ENCODE measurements at regions not wholly inside any gene's neighbourhood (a gene's known extent, or its start where the extent isn't known, plus 50 kb on each side); places are given as distances from the start of the nearest gene placed in this dataset.

- Mint-ChIP-seq H3K9me3 (peaks cover 6% of the 10 kb centered on the region), H3K4me1 (no peaks in the 10 kb centered on the region), H3K36me3 (ENCODE audit: low read depth) (no peaks in the 10 kb centered on the region), H3K27me3 (peaks cover 5% of the 10 kb centered on the region), H3K4me3 (no peak overlapping the region), H3K27ac (no peak overlapping the region)
- CTCF ChIA-PET: no interaction called here
- POLR2A ChIA-PET: no interaction called here
- no peak for DNase-seq
- no peak for ATAC-seq (ENCODE audit: low read depth)
- intact Hi-C loops (cut with micrococcal nuclease): no loop called here
- TF ChIP-seq CTCF (IDR thresholded peaks at IDR 0.05): no peak
Measured at GRCh38 chr4:14668296-14668695, 334.0 kb upstream of the CPEB2 start.

- intact Hi-C loops (cut with micrococcal nuclease): no loop called here
- H3K36me3 Mint-ChIP-seq (ENCODE audit: low read depth): no peaks in the 10 kb centered on the region
- peaks cover 5% of the 10 kb centered on the region for H3K27me3 Mint-ChIP-seq
- DNase-seq (no peak), ATAC-seq (ENCODE audit: low read depth) (no peak)
- no peak overlapping the region for H3K4me3 Mint-ChIP-seq
- H3K9me3 Mint-ChIP-seq: peaks cover 6% of the 10 kb centered on the region
- CTCF ChIA-PET: no interaction called here
- H3K4me1 Mint-ChIP-seq: no peaks in the 10 kb centered on the region
- TF ChIP-seq CTCF (IDR thresholded peaks at IDR 0.05): no peak
- no peak overlapping the region for H3K27ac Mint-ChIP-seq
- POLR2A ChIA-PET: no interaction called here
Measured at GRCh38 chr4:14669371-14669770, 332.9 kb upstream of the CPEB2 start.

DNA sequence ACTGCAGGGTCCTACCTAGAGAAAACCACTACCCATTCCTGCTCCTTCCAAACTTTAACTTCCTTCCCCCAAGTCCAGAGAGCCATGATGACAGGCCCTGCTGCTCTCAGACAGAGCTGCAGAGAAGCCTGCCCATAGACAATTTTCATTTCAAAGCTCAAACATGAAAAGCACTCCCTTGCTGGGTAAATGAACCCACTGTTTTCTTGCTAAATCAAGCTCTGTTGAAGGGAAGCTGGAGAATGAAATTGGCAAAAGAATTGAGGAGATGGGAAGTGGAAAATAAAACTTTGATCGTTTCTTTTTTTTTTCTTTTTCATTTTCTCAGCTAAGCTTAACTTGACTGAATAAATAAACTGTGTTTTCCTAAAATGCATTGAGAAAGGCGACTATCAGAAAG is 331.1 kb upstream of the CPEB2 start:
- H3K27me3 Mint-ChIP-seq: peaks cover 5% of the 10 kb centered on the region
- H3K4me3 Mint-ChIP-seq: no peak overlapping the region
- no peak for TF ChIP-seq CTCF (IDR thresholded peaks at IDR 0.05)
- peaks cover 4% of the 10 kb centered on the region for H3K9me3 Mint-ChIP-seq
- DNase-seq (no peak), ATAC-seq (ENCODE audit: low read depth) (no peak)
- no peaks in the 10 kb centered on the region for H3K36me3 Mint-ChIP-seq (ENCODE audit: low read depth)
- H3K4me1 Mint-ChIP-seq: no peaks in the 10 kb centered on the region
- CTCF ChIA-PET: no interaction called here
- POLR2A ChIA-PET: no interaction called here
- H3K27ac Mint-ChIP-seq: no peak overlapping the region
- intact Hi-C loops (cut with micrococcal nuclease): no loop called here

GRCh38 chr4:14675279-14675985 is 326.8 kb upstream of the CPEB2 start:
- Mint-ChIP-seq H3K4me3 (no peak overlapping the region), H3K27me3 (peaks cover 5% of the 10 kb centered on the region), H3K4me1 (no peaks in the 10 kb centered on the region), H3K27ac (no peak overlapping the region), H3K36me3 (ENCODE audit: low read depth) (no peaks in the 10 kb centered on the region), H3K9me3 (no peaks in the 10 kb centered on the region)
- no peak for ATAC-seq (ENCODE audit: low read depth)
- ChIA-PET CTCF (no interaction called here), POLR2A (no interaction called here)
- DNase-seq: no peak
- intact Hi-C loops (cut with micrococcal nuclease): no loop called here
- no peak for TF ChIP-seq CTCF (IDR thresholded peaks at IDR 0.05)

GRCh38 chr4:14679906-14680305 is 322.4 kb upstream of the CPEB2 start:
- H3K27ac Mint-ChIP-seq: no peak overlapping the region
- DNase-seq (no peak), ATAC-seq (ENCODE audit: low read depth) (no peak)
- intact Hi-C loops (cut with micrococcal nuclease): no loop called here
- CTCF ChIA-PET: no interaction called here
- no peak for TF ChIP-seq CTCF (IDR thresholded peaks at IDR 0.05)
- no peaks in the 10 kb centered on the region for H3K4me1 Mint-ChIP-seq
- POLR2A ChIA-PET: no interaction called here
- H3K27me3 Mint-ChIP-seq: peaks cover 3% of the 10 kb centered on the region
- H3K9me3 Mint-ChIP-seq: peaks cover 6% of the 10 kb centered on the region
- no peak overlapping the region for H3K4me3 Mint-ChIP-seq
- H3K36me3 Mint-ChIP-seq (ENCODE audit: low read depth): no peaks in the 10 kb centered on the region

All from activated B cell treated with CpG ODN at 0.5 μM for 24 hours (primary cell).